Uterus (tissue), 3 donors: ENCODE measurements at regions not wholly inside any gene's neighbourhood (a gene's known extent, or its start where the extent isn't known, plus 50 kb on each side); places are given as distances from the start of the nearest gene placed in this dataset.

Experiments used
- DNase-seq, 2 donors: peaks; one replicate each; pipeline ENCODE4 v3.0.0-alpha.2; 2019 to 2020
- H3K27ac ChIP-seq, 2 donors: fragments of 200-600 bp; sonication (generic); 1 replicate in 1 of 2; 2 replicates in 1 of 2; pipeline ENCODE4 v1.5.1; 2016 to 2018
- H3K27me3 ChIP-seq, 2 donors: fragments of 200-600 bp; sonication (generic); one replicate each; pipeline ENCODE4 v1.5.1; 2018 to 2019; ENCODE audit warnings: control low read depth in 1 of 2
- H3K36me3 ChIP-seq, 2 donors: fragments of 200-600 bp; sonication (generic); one replicate each; pipeline ENCODE4 v1.5.1; 2019; ENCODE audit warnings: control low read depth in 1 of 2
- H3K4me1 ChIP-seq, 2 donors: fragments of 200-600 bp; sonication (generic); one replicate each; pipeline ENCODE4 v1.5.1; 2018 to 2019; ENCODE audit warnings: control low read depth in 1 of 2
- H3K4me3 ChIP-seq, 2 donors: fragments of 200-600 bp; sonication (generic); 1 replicate in 1 of 2; 2 replicates in 1 of 2; pipeline ENCODE4 v1.5.1; 2018 to 2019; ENCODE audit warnings: mild to moderate bottlenecking in 1 of 2
- H3K9me3 ChIP-seq, 2 donors: fragments of 200-600 bp; sonication (generic); one replicate each; pipeline ENCODE4 v1.5.1; 2019; ENCODE audit warnings: control low read depth in 1 of 2
- POLR2A ChIP-seq, 2 donors: fragments of 450-650 bp; IDR thresholded peaks; one replicate each; pipeline ENCODE4 v1.6.1; 2016; ENCODE audit warnings: antibody characterized with exemption in 2 of 2, mild to moderate bottlenecking in 1 of 2, moderate library complexity in 1 of 2
- intact Hi-C: fragments of 100-400 bp; cut with DNase I; formaldehyde crosslinking; loops from one replicate; pipeline ENCODE4 v1.15.1; 2023; ENCODE audit warnings: low total_unique reads
- TF ChIP-seq, protein P1 (sequence below), 4 experiments: fragments of 200-600 bp in 2 of 4; fragments of 450-650 bp in 2 of 4; sonication (generic) in 2 of 4; IDR thresholded peaks; one replicate each; pipeline ENCODE4 v1.5.1; 2016 to 2019; ENCODE audit warnings: antibody characterized with exemption in 4 of 4, mild to moderate bottlenecking in 2 of 4, moderate library complexity in 1 of 4
- donor health status: DM: yes; HTN: yes; CAD: no.

DNA sequence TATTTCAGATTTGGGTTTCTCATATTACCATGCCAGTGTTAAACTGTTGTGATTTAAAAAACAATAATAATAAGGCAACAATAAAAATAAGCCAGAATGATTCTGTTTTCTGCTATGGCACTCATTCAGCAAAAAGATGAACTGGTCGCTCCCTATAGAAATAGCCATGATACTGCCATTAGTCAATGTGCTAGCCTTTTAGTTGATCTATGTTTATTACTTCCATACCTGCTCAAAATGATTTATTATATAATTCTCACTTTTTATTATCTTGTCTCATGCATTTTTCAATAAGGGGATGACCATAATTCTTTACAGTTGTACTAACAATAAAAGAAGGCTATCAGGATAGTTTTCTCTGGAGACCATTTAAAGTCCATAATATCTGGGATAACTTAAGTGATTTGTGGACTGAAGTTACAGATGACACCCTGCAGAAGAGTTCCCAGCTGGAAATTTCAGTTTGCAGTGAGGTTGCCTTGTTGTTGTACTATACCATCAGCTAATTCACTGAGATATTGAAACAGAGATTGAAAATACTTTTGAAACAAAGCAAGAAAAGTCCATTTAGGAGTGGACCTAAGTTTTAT is 334.3 kb downstream of the GABRB2 start:
- Histone ChIP-seq H3K9me3 (no peaks in the 10 kb centered on the region), H3K27me3 (no peaks in the 10 kb centered on the region), H3K27ac (no peak overlapping the region), H3K4me3 (no peak overlapping the region), H3K4me1 (no peaks in the 10 kb centered on the region), H3K36me3 (no peaks in the 10 kb centered on the region)
- intact Hi-C loops: no loop called here
- DNase-seq: no peak
- TF ChIP-seq, protein P1, sequence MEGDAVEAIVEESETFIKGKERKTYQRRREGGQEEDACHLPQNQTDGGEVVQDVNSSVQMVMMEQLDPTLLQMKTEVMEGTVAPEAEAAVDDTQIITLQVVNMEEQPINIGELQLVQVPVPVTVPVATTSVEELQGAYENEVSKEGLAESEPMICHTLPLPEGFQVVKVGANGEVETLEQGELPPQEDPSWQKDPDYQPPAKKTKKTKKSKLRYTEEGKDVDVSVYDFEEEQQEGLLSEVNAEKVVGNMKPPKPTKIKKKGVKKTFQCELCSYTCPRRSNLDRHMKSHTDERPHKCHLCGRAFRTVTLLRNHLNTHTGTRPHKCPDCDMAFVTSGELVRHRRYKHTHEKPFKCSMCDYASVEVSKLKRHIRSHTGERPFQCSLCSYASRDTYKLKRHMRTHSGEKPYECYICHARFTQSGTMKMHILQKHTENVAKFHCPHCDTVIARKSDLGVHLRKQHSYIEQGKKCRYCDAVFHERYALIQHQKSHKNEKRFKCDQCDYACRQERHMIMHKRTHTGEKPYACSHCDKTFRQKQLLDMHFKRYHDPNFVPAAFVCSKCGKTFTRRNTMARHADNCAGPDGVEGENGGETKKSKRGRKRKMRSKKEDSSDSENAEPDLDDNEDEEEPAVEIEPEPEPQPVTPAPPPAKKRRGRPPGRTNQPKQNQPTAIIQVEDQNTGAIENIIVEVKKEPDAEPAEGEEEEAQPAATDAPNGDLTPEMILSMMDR (IDR thresholded peaks at IDR 0.05): no peak
- TF ChIP-seq POLR2A (IDR thresholded peaks at IDR 0.05): no peak

DNA sequence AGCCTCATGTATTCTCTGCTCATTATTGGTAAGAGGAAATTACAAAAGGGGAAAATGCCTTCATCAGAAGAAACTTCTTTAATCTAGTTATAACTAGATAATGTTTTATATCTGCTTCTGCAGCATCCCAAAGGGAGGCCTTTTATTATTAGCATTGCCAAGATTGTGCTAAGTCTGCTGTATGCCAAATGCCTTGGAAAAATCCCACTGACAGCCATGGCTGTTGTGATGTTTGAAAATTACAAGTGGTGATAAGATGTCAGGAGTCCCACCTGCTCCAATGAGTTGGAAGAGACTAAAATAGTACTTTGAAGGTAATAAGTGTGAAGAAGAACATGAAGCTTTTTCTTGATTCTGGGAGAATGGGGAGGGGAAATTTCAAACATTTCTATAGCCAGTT is 345.0 kb downstream of the GABRB2 start:
- Histone ChIP-seq H3K27ac (no peak overlapping the region), H3K36me3 (no peaks in the 10 kb centered on the region), H3K4me1 (no peaks in the 10 kb centered on the region), H3K27me3 (no peaks in the 10 kb centered on the region), H3K4me3 (no peak overlapping the region), H3K9me3 (no peaks in the 10 kb centered on the region)
- intact Hi-C loops: no loop called here
- no peak for DNase-seq
- no peak for TF ChIP-seq POLR2A (IDR thresholded peaks at IDR 0.05)

DNA sequence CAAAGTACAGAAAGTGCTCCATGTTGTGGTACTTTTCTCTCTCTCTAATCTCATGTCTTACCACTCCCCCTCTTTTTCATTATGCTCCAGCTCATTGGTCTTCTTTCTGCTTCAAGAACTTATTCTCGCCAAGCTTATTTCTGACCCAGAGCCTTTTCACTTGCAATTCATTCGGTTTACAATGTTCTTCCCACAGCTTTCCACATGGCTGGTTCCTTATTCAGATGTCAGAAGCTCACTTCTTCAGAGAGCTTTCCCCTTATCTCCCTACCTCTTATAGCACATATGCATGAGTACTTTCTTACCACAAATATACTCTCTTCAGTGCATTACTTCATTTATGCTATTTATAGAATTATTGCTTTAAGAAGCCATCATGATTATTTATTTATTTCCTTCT is 338.8 kb upstream of the ATP10B start:
- no peaks in the 10 kb centered on the region for H3K27me3 ChIP-seq
- no peak overlapping the region for H3K4me3 ChIP-seq
- no peaks in the 10 kb centered on the region for H3K9me3 ChIP-seq
- no peaks in the 10 kb centered on the region for H3K36me3 ChIP-seq
- intact Hi-C loops: no loop called here
- H3K4me1 ChIP-seq: no peaks in the 10 kb centered on the region
- no peak for TF ChIP-seq POLR2A (IDR thresholded peaks at IDR 0.05)
- TF ChIP-seq, protein P1 (IDR thresholded peaks at IDR 0.05): no peak
- no peak for DNase-seq
- H3K27ac ChIP-seq: no peak overlapping the region

DNA sequence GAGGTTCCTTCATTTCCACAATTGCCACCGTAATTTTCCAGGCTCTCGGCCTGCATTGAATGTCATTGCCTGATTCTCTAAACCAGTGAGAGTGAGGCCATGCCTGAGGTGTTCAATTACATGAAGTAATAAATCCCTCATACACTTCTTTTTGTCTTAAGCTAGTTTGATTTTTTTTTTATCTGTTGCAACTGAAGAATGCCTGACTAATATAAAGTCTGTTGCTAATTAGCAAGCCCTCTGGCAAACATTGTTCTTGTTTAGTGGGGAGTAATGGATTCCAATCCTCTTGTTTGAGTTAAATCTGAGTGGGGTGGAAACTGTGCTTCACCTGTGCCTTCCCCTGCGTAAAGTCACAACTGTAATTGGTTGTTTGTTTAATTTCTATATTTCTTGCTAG is 338.1 kb upstream of the ATP10B start:
- TF ChIP-seq, protein P1 (IDR thresholded peaks at IDR 0.05): no peak
- no peak for TF ChIP-seq POLR2A (IDR thresholded peaks at IDR 0.05)
- H3K36me3 ChIP-seq: no peaks in the 10 kb centered on the region
- no peak overlapping the region for H3K27ac ChIP-seq
- no peaks in the 10 kb centered on the region for H3K4me1 ChIP-seq
- H3K9me3 ChIP-seq: no peaks in the 10 kb centered on the region
- H3K4me3 ChIP-seq: no peak overlapping the region
- no peak for DNase-seq
- no peaks in the 10 kb centered on the region for H3K27me3 ChIP-seq
- intact Hi-C loops: no loop called here

DNA sequence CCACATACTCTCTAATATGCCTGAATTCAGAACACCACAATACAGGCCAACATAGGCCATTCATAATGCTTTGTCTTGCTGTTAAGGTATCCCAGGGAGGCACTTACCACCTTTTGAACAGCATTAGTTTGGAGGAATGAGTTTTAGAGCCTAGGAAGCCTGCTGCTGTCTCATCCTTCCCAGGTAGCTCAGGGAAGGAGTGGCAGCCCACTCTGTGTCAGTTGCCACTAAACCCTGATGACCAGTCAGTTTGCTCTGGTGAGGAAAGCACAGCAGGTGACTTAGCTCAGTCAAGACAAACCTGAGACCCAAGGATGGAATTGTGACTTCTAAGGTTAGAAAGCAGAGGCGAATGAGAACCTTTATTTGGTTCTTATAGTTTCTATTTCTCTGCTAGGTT is 337.4 kb upstream of the ATP10B start:
- H3K27me3 ChIP-seq: no peaks in the 10 kb centered on the region
- intact Hi-C loops: no loop called here
- no peaks in the 10 kb centered on the region for H3K9me3 ChIP-seq
- no peak overlapping the region for H3K4me3 ChIP-seq
- no peak overlapping the region for H3K27ac ChIP-seq
- no peak for DNase-seq
- no peaks in the 10 kb centered on the region for H3K4me1 ChIP-seq
- no peak for TF ChIP-seq POLR2A (IDR thresholded peaks at IDR 0.05)
- TF ChIP-seq, protein P1 (IDR thresholded peaks at IDR 0.05): no peak
- H3K36me3 ChIP-seq: no peaks in the 10 kb centered on the region

DNA sequence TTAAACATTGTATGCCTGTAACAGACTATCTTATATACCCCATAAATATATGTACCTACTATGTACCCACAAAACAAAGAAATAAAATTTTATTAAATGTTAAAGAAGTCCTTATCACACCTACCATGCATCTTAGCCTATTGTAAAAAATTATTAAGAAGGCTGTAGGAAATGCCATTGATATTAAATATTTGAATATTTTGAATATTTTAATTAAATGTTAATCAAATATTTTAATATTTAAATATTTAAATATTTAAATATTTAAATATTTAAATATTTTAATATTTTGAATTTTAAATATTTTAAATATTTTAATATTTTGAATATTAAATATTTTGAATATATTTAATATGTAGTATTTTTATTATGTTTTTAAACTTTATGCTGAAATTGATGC is 331.5 kb upstream of the ATP10B start:
- Histone ChIP-seq H3K4me1 (no peaks in the 10 kb centered on the region), H3K27me3 (no peaks in the 10 kb centered on the region), H3K9me3 (no peaks in the 10 kb centered on the region), H3K36me3 (no peaks in the 10 kb centered on the region), H3K4me3 (no peak overlapping the region), H3K27ac (no peak overlapping the region)
- TF ChIP-seq, protein P1 (IDR thresholded peaks at IDR 0.05): no peak
- no peak for TF ChIP-seq POLR2A (IDR thresholded peaks at IDR 0.05)
- intact Hi-C loops: no loop called here
- DNase-seq: no peak
